T-helper 22 cell (primary cell): ENCODE measurements at regions not wholly inside any gene's neighbourhood (a gene's known extent, or its start where the extent isn't known, plus 50 kb on each side); places are given as distances from the start of the nearest gene placed in this dataset.

Experiments used
- DNase-seq: peaks from one replicate; pipeline ENCODE4 v3.0.0-alpha.2; 2020; ENCODE audit warnings: low read depth

- DNase-seq, result no peak
These were observed 331.3 kb upstream of the SNX7 start for GRCh38 chr1:98330224-98330623.

- DNase-seq, result no peak
These were observed 332.7 kb upstream of the SNX7 start for GRCh38 chr1:98328855-98329254.

- no peak for DNase-seq
These were observed 334.2 kb upstream of the SNX7 start for GRCh38 chr1:98327220-98327861.

GRCh38 chr1:98325646-98326440 lies 335.7 kb upstream of the SNX7 start:
- no peak for DNase-seq

GRCh38 chr1:98323906-98324358 lies 337.6 kb upstream of the SNX7 start:
- no peak for DNase-seq

- DNase-seq, result no peak
These were observed 338.1 kb upstream of the SNX7 start for GRCh38 chr1:98323388-98323787.

- DNase-seq, result no peak
These were observed 338.6 kb upstream of the SNX7 start for GRCh38 chr1:98322966-98323365.

- DNase-seq, result no peak
These were observed 339.4 kb upstream of the SNX7 start for GRCh38 chr1:98322086-98322485.

- DNase-seq, result no peak
These were observed 340.3 kb upstream of the SNX7 start for GRCh38 chr1:98321191-98321590.

- DNase-seq, result no peak
These were observed 345.1 kb upstream of the SNX7 start for GRCh38 chr1:98316286-98316905.

- no peak for DNase-seq
These were observed 346.2 kb upstream of the SNX7 start for GRCh38 chr1:98315309-98315708.

GRCh38 chr1:98314601-98315000 lies 346.9 kb upstream of the SNX7 start:
- DNase-seq, result no peak

GRCh38 chr1:98306517-98307089 lies 354.9 kb upstream of the SNX7 start:
- DNase-seq, result no peak

GRCh38 chr1:98305362-98305761 lies 356.2 kb upstream of the SNX7 start:
- DNase-seq, result no peak

- no peak for DNase-seq
These were observed 356.6 kb upstream of the SNX7 start for GRCh38 chr1:98304888-98305287.

- DNase-seq, result no peak
These were observed 361.7 kb upstream of the SNX7 start for GRCh38 chr1:98299861-98300260.

GRCh38 chr1:98299313-98299712 lies 362.2 kb upstream of the SNX7 start:
- DNase-seq, result no peak

GRCh38 chr1:98298319-98298718 lies 363.2 kb upstream of the SNX7 start:
- no peak for DNase-seq

GRCh38 chr1:98296681-98297080 lies 364.8 kb upstream of the SNX7 start:
- no peak for DNase-seq

- DNase-seq, result no peak
These were observed 367.4 kb upstream of the SNX7 start for GRCh38 chr1:98294127-98294526.

- DNase-seq, result no peak
These were observed 368.5 kb upstream of the SNX7 start for GRCh38 chr1:98292994-98293393.

GRCh38 chr1:98289311-98289710 lies 368.5 kb upstream of the DPYD start:
- DNase-seq, result no peak

- no peak for DNase-seq
These were observed 367.7 kb upstream of the DPYD start for GRCh38 chr1:98288494-98288893.
